MM.1S (cell line): ENCODE measurements at regions not wholly inside any gene's neighbourhood (a gene's known extent, or its start where the extent isn't known, plus 50 kb on each side); places are given as distances from the start of the nearest gene placed in this dataset.

Experiments used
- DNase-seq: peaks from one replicate; pipeline ENCODE4 v3.0.0-alpha.2; 2015
- H2AFZ ChIP-seq: fragments of 300-600 bp; sonication (generic); 2 replicates; pipeline ENCODE4 v1.6.0; 2016; ENCODE audit warnings: antibody characterized with exemption, low read length
- H3F3A ChIP-seq: fragments of 300-600 bp; sonication (generic); 2 replicates; pipeline ENCODE4 v1.6.1; 2016; ENCODE audit warnings: mild to moderate bottlenecking, antibody characterized with exemption, low read length, moderate library complexity, mixed read lengths; ENCODE audit not compliant: insufficient read depth
- H3K27ac ChIP-seq: fragments of 300-600 bp; sonication (generic); 2 replicates; pipeline ENCODE4 v1.5.1; 2016; ENCODE audit warnings: mild to moderate bottlenecking, low read length
- H3K27me3 ChIP-seq: fragments of 300-600 bp; sonication (generic); replicated peaks from 2 replicates; pipeline ENCODE4 v1.6.0; 2016; ENCODE audit warnings: low read length; ENCODE audit not compliant: insufficient read depth
- H3K36me3 ChIP-seq: fragments of 300-600 bp; sonication (generic); replicated peaks from 2 replicates; pipeline ENCODE4 v1.6.1; 2016; ENCODE audit warnings: mild to moderate bottlenecking, low read length, mixed read lengths; ENCODE audit not compliant: insufficient read depth
- H3K4me1 ChIP-seq: fragments of 300-600 bp; sonication (generic); 2 replicates; pipeline ENCODE4 v1.6.1; 2016; ENCODE audit warnings: low read length, mixed read lengths
- H3K4me2 ChIP-seq: fragments of 300-600 bp; sonication (generic); 2 replicates; pipeline ENCODE4 v1.6.0; 2016; ENCODE audit warnings: low read depth, low read length
- H3K4me3 ChIP-seq: fragments of 300-600 bp; sonication (generic); 2 replicates; pipeline ENCODE4 v1.5.1; 2016; ENCODE audit warnings: low read length, mixed read lengths
- H3K79me2 ChIP-seq: fragments of 300-600 bp; sonication (generic); 2 replicates; pipeline ENCODE4 v1.6.1; 2016; ENCODE audit warnings: mixed run types, low read length, mixed read lengths
- H3K9ac ChIP-seq: fragments of 300-600 bp; sonication (generic); 2 replicates; pipeline ENCODE4 v1.6.1; 2016; ENCODE audit warnings: low read length, mixed read lengths
- H3K9me2 ChIP-seq: fragments of 300-600 bp; sonication (generic); replicated peaks from 2 replicates; pipeline ENCODE4 v1.6.1; 2016; ENCODE audit warnings: mild to moderate bottlenecking, low read length, mixed read lengths; ENCODE audit not compliant: insufficient read depth
- H3K9me3 ChIP-seq: fragments of 300-600 bp; sonication (generic); replicated peaks from 2 replicates; pipeline ENCODE4 v1.6.1; 2016; ENCODE audit warnings: mild to moderate bottlenecking, low read length, mixed read lengths; ENCODE audit not compliant: insufficient read depth
- H4K20me1 ChIP-seq: fragments of 300-600 bp; sonication (generic); 2 replicates; pipeline ENCODE4 v1.6.1; 2016; ENCODE audit warnings: mild to moderate bottlenecking, low read length, moderate library complexity, mixed read lengths; ENCODE audit not compliant: insufficient read depth
- CTCF ChIP-seq: fragments of 300-600 bp; sonication (generic); IDR thresholded peaks from 2 replicates; pipeline ENCODE4 v1.5.1; 2016; ENCODE audit warnings: antibody characterized with exemption, low read length, mixed read lengths
- EZH2 ChIP-seq: fragments of 300-600 bp; sonication (generic); optimal IDR thresholded peaks from 2 replicates; pipeline ENCODE3; 2017; ENCODE audit warnings: low read depth, mild to moderate bottlenecking, antibody characterized with exemption, low read length, mixed read lengths
- EZH2phosphoT487 ChIP-seq: fragments of 300-600 bp; sonication (generic); IDR thresholded peaks from 2 replicates; pipeline ENCODE4 v1.6.1; 2018; ENCODE audit warnings: antibody characterized with exemption, low read length

- Histone ChIP-seq H3K4me3 (no peak overlapping the region), H2AFZ (no peak overlapping the region), H3K4me2 (no peak overlapping the region), H3K9ac (no peak overlapping the region), H3K27me3 (no peaks in the 10 kb centered on the region), H4K20me1 (no peaks in the 10 kb centered on the region), H3F3A (no peaks in the 10 kb centered on the region), H3K27ac (no peak overlapping the region), H3K9me2 (no peaks in the 10 kb centered on the region), H3K36me3 (no peaks in the 10 kb centered on the region), H3K4me1 (no peaks in the 10 kb centered on the region), H3K79me2 (no peaks in the 10 kb centered on the region), H3K9me3 (no peaks in the 10 kb centered on the region)
- no peak for TF ChIP-seq EZH2phosphoT487
- TF ChIP-seq EZH2: no peak
- TF ChIP-seq CTCF: no peak
- no peak for DNase-seq
Measured at GRCh38 chr12:60162988-60163720, 567.3 kb downstream of the SLC16A7 start.

- TF ChIP-seq EZH2phosphoT487 (no peak), EZH2 (no peak), CTCF (no peak)
- Histone ChIP-seq H3K9me2 (no peaks in the 10 kb centered on the region), H4K20me1 (no peaks in the 10 kb centered on the region), H2AFZ (no peak overlapping the region), H3K36me3 (no peaks in the 10 kb centered on the region), H3K4me2 (no peak overlapping the region), H3F3A (no peaks in the 10 kb centered on the region), H3K9me3 (no peaks in the 10 kb centered on the region), H3K9ac (no peak overlapping the region), H3K27ac (no peak overlapping the region), H3K4me1 (no peaks in the 10 kb centered on the region), H3K79me2 (no peaks in the 10 kb centered on the region), H3K4me3 (no peak overlapping the region), H3K27me3 (no peaks in the 10 kb centered on the region)
- DNase-seq: no peak
Measured at GRCh38 chr12:60165781-60166180, 570.0 kb downstream of the SLC16A7 start.

GRCh38 chr12:60168441-60168840 lies 572.6 kb downstream of the SLC16A7 start:
- Histone ChIP-seq H3K4me2 (no peak overlapping the region), H4K20me1 (no peaks in the 10 kb centered on the region), H3K4me3 (no peak overlapping the region), H3K9me2 (no peaks in the 10 kb centered on the region), H3K27ac (no peak overlapping the region), H3K79me2 (no peaks in the 10 kb centered on the region), H3K27me3 (no peaks in the 10 kb centered on the region), H3K4me1 (no peaks in the 10 kb centered on the region), H3K9ac (no peak overlapping the region), H3F3A (no peaks in the 10 kb centered on the region), H3K9me3 (no peaks in the 10 kb centered on the region), H3K36me3 (no peaks in the 10 kb centered on the region), H2AFZ (no peak overlapping the region)
- TF ChIP-seq EZH2phosphoT487 (no peak), EZH2 (no peak), CTCF (no peak)
- no peak for DNase-seq
